GM23338 (cell line): ENCODE measurements at regions not wholly inside any gene's neighbourhood (a gene's known extent, or its start where the extent isn't known, plus 50 kb on each side); places are given as distances from the start of the nearest gene placed in this dataset.

Experiments
- CREB1 ChIP-seq: fragments of 250-450 bp; sonication (Bioruptor Pico); IDR thresholded peaks from 2 replicates; pipeline ENCODE4 v1.5.0; 2020; ENCODE audit warnings: low read depth, mild to moderate bottlenecking, moderate library complexity
- EZH2 ChIP-seq: fragments of 200-600 bp; sonication (generic); IDR thresholded peaks from one replicate; pipeline ENCODE4 v1.8.0; 2017; ENCODE audit warnings: antibody characterized with exemption, mild to moderate bottlenecking, low read depth; ENCODE audit not compliant: unreplicated experiment
- EZH2phosphoT487 ChIP-seq: fragments of 200-600 bp; sonication (generic); IDR thresholded peaks from one replicate; pipeline ENCODE4 v1.8.1; 2018; ENCODE audit warnings: antibody characterized with exemption; ENCODE audit not compliant: unreplicated experiment
- JUNB ChIP-seq: IDR thresholded peaks from one replicate; pipeline ENCODE4 v1.6.1; 2016; ENCODE audit warnings: antibody characterized with exemption; ENCODE audit not compliant: unreplicated experiment
- POLR2AphosphoS5 ChIP-seq: IDR thresholded peaks from 2 replicates; pipeline ENCODE4 v1.6.1; 2016; ENCODE audit warnings: antibody characterized with exemption, low read depth
- REST ChIP-seq: IDR thresholded peaks from one replicate; pipeline ENCODE4 v1.6.1; 2018; ENCODE audit warnings: antibody characterized with exemption; ENCODE audit not compliant: unreplicated experiment
- TF ChIP-seq, protein P1 (sequence below), 2 experiments: fragments of 200-600 bp in 1 of 2; sonication (generic) in 1 of 2; conservative IDR thresholded peaks; 2 replicates each; pipeline versions ENCODE4 v1.5.1 to v1.6.1; 2016 to 2017; ENCODE audit warnings: antibody characterized with exemption in 2 of 2, low read depth in 2 of 2, mild to moderate bottlenecking in 2 of 2, moderate library complexity in 1 of 2

GRCh38 chr12:115421796-115422709, 738.1 kb upstream of the TBX3 start:
- TF ChIP-seq EZH2 (no peak), REST (no peak), JUNB (no peak), POLR2AphosphoS5 (no peak), CREB1 (CRISPR knock-in tag) (no peak), EZH2phosphoT487 (no peak)
- TF ChIP-seq, protein P1, sequence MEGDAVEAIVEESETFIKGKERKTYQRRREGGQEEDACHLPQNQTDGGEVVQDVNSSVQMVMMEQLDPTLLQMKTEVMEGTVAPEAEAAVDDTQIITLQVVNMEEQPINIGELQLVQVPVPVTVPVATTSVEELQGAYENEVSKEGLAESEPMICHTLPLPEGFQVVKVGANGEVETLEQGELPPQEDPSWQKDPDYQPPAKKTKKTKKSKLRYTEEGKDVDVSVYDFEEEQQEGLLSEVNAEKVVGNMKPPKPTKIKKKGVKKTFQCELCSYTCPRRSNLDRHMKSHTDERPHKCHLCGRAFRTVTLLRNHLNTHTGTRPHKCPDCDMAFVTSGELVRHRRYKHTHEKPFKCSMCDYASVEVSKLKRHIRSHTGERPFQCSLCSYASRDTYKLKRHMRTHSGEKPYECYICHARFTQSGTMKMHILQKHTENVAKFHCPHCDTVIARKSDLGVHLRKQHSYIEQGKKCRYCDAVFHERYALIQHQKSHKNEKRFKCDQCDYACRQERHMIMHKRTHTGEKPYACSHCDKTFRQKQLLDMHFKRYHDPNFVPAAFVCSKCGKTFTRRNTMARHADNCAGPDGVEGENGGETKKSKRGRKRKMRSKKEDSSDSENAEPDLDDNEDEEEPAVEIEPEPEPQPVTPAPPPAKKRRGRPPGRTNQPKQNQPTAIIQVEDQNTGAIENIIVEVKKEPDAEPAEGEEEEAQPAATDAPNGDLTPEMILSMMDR (conservative IDR thresholded peaks at IDR 0.05; ENCODE audit: low read depth in 2 of 2): no peak
